Gastrocnemius medialis (tissue), 4 donors: ENCODE measurements at regions not wholly inside any gene's neighbourhood (a gene's known extent, or its start where the extent isn't known, plus 50 kb on each side); places are given as distances from the start of the nearest gene placed in this dataset.
"Not testable (repeated sequence)": the region's sequence is repeated elsewhere in the genome, so short reads cannot be mapped to it uniquely, and the experiment has no call there.

Experiments used
- CTCF ChIP-seq, 5 experiments: fragments of 450-650 bp in 3 of 5; fragments of 200-600 bp in 2 of 5; sonication (generic) in 2 of 5; IDR thresholded peaks in 4 of 5; conservative IDR thresholded peaks in 1 of 5; 1 replicate in 4 of 5; 2 replicates in 1 of 5; pipeline ENCODE4 v1.5.1; 2016 to 2019; ENCODE audit warnings: antibody characterized with exemption in 5 of 5, mild to moderate bottlenecking in 3 of 5, moderate library complexity in 3 of 5
- POLR2A ChIP-seq, 2 donors: fragments of 450-650 bp; IDR thresholded peaks; one replicate each; pipeline ENCODE4 v1.6.1; 2017; ENCODE audit warnings: antibody characterized with exemption in 2 of 2, mild to moderate bottlenecking in 2 of 2, moderate library complexity in 2 of 2

DNA sequence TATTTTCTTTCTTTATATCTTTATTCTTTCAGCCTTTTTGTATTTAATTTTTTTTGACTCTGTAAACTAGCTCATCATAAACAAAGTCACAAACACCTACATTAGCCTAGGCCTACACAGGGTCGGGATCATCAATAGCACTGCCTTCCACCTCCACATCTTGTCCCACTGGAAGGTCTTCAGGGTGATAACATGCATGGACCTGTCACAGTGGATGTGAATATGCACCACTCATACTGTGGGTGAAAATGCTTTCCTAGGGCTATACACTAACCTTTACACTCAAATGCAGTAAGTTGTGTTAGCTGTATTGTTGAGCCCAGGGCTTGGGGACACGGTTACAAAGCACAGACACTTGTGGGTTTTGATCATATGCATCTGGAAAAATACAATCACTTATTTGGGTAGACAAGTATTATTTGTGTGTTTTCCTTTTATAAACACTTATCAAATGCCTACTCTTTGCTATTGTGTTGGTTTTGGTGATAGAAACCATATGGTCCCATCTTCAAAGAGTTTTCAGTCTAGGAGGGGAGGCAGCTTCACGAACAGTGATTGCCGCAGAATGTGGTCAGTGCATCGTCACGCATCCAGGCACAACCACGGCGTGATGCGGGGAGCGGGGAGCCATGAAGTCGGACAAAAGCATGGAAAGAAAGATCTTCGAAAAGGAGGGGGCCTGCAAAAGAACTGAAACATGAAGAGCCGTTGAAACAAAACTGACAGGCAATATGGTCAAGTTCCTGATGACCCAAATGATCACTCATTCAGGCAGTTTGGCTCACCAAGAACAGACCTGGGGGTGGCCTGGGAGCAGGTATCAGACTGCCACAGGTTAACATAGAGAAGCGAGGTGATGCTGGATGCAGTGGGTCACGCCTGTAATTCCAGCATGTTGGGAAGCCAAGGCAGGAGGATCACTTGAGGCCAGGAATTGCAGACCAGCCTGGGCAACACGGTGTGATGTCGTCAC is 751.4 kb upstream of the TPTE start:
- not testable (repeated sequence) for TF ChIP-seq CTCF (IDR thresholded peaks at IDR 0.05 in 4 of 5, conservative IDR thresholded peaks at IDR 0.05 in 1 of 5); POLR2A (IDR thresholded peaks at IDR 0.05)
